ENCODE measurements at regions not wholly inside any gene's neighbourhood (a gene's known extent, or its start where the extent isn't known, plus 50 kb on each side); places are given as distances from the start of the nearest gene placed in this dataset.

GRCh38 chr6:33908025-33908424 is 104.2 kb upstream of the MLN start:
- no peak for TF ChIP-seq CTCF (conservative IDR thresholded peaks at IDR 0.05; ENCODE audit: low read length)
- no peak for TF ChIP-seq EZH2phosphoT487 (IDR thresholded peaks at IDR 0.05; ENCODE audit: borderline replicate concordance, low read depth, low read length)
